Renal cortical epithelial cell (primary cell): ENCODE measurements at regions not wholly inside any gene's neighbourhood (a gene's known extent, or its start where the extent isn't known, plus 50 kb on each side); places are given as distances from the start of the nearest gene placed in this dataset.

Experiments used
- DNase-seq: peaks from one replicate; pipeline ENCODE4 v3.0.0-alpha.2; 2011; ENCODE audit warnings: low read depth

- peak; percentile 4 for DNase-seq
These were observed 57.9 kb downstream of the NPY start for GRCh38 chr7:24341691-24342413.

GRCh38 chr7:24343614-24344013 is 59.6 kb downstream of the NPY start:
- DNase-seq: no peak

GRCh38 chr7:24346129-24346528 is 62.1 kb downstream of the NPY start:
- DNase-seq: no peak

GRCh38 chr7:24346716-24347115 is 62.7 kb downstream of the NPY start:
- DNase-seq: no peak

GRCh38 chr7:24349339-24349738 is 65.3 kb downstream of the NPY start:
- DNase-seq: no peak

GRCh38 chr7:24354456-24354855 is 70.5 kb downstream of the NPY start:
- no peak for DNase-seq

- DNase-seq: no peak
These were observed 72.9 kb downstream of the NPY start for GRCh38 chr7:24356718-24357386.

- no peak for DNase-seq
These were observed 77.0 kb downstream of the NPY start for GRCh38 chr7:24361001-24361400.

- DNase-seq: no peak
These were observed 81.6 kb downstream of the NPY start for GRCh38 chr7:24365606-24366005.

GRCh38 chr7:24366876-24367275 is 82.9 kb downstream of the NPY start:
- no peak for DNase-seq

GRCh38 chr7:24368161-24368560 is 84.2 kb downstream of the NPY start:
- DNase-seq: no peak

GRCh38 chr7:24370541-24370940 is 86.6 kb downstream of the NPY start:
- DNase-seq: no peak

GRCh38 chr7:24372961-24373955 is 89.3 kb downstream of the NPY start:
- DNase-seq: no peak

- peak; percentile 77 for DNase-seq
These were observed 95.1 kb downstream of the NPY start for GRCh38 chr7:24378871-24379616.

- DNase-seq: no peak
These were observed 98.0 kb downstream of the NPY start for GRCh38 chr7:24381894-24382505.

GRCh38 chr7:24383055-24383454 is 99.1 kb downstream of the NPY start:
- DNase-seq: no peak

GRCh38 chr7:24384362-24385030 is 100.5 kb downstream of the NPY start:
- no peak for DNase-seq

GRCh38 chr7:24388212-24388611 is 104.2 kb downstream of the NPY start:
- DNase-seq: no peak

GRCh38 chr7:24390376-24391157 is 106.6 kb downstream of the NPY start:
- no peak for DNase-seq

- no peak for DNase-seq
These were observed 108.8 kb downstream of the NPY start for GRCh38 chr7:24392774-24393173.
